ENCODE measurements at regions not wholly inside any gene's neighbourhood (a gene's known extent, or its start where the extent isn't known, plus 50 kb on each side); places are given as distances from the start of the nearest gene placed in this dataset.

DNA sequence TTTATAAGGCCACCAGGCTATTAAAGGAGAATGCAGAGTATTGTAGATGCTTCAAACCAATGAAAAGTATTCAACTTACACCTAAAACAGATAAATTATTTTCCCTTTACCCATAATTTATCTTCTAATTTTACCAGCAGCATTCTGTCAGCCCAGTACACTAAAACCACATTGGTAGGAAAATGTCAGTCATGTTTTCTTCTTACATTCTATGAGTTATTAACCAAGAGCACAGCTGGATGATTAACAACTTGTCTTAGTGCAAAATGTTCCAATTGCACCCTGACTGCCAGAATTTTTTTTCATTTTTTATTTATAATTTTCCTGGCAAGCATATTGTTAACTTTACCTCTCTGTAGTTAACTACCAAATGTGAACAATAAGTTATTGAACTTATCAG lies 79.0 kb upstream of the WDR75 start:
- no peaks in the 10 kb centered on the region for H4K20me1 ChIP-seq (ENCODE audit: insufficient read depth, low read length)
- H3K4me1 ChIP-seq (ENCODE audit: insufficient read depth, low read length), result peaks cover 12% of the 10 kb centered on the region
- TF ChIP-seq, protein P1, sequence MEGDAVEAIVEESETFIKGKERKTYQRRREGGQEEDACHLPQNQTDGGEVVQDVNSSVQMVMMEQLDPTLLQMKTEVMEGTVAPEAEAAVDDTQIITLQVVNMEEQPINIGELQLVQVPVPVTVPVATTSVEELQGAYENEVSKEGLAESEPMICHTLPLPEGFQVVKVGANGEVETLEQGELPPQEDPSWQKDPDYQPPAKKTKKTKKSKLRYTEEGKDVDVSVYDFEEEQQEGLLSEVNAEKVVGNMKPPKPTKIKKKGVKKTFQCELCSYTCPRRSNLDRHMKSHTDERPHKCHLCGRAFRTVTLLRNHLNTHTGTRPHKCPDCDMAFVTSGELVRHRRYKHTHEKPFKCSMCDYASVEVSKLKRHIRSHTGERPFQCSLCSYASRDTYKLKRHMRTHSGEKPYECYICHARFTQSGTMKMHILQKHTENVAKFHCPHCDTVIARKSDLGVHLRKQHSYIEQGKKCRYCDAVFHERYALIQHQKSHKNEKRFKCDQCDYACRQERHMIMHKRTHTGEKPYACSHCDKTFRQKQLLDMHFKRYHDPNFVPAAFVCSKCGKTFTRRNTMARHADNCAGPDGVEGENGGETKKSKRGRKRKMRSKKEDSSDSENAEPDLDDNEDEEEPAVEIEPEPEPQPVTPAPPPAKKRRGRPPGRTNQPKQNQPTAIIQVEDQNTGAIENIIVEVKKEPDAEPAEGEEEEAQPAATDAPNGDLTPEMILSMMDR (IDR thresholded peaks at IDR 0.05; ENCODE audit: extremely low read depth, low read depth, low read length), result no peak
- H3K27ac ChIP-seq (ENCODE audit: low read depth, low read length), result no peak overlapping the region
- DNase-seq (ENCODE audit: insufficient read length, low spot score, missing footprints), result no peak
- H3K4me2 ChIP-seq (ENCODE audit: insufficient read depth, low read length), result no peak overlapping the region
- H3K36me3 ChIP-seq (ENCODE audit: insufficient read depth, low read length), result no peaks in the 10 kb centered on the region
- no peak overlapping the region for H2AFZ ChIP-seq (ENCODE audit: low read length)
- no peaks in the 10 kb centered on the region for H3K9me3 ChIP-seq (ENCODE audit: low read depth, low read length)
- no peaks in the 10 kb centered on the region for H3K27me3 ChIP-seq (ENCODE audit: insufficient read depth, low read length)
- H3K79me2 ChIP-seq (ENCODE audit: insufficient read depth, low read length), result no peaks in the 10 kb centered on the region
- no peak overlapping the region for H3K4me3 ChIP-seq (ENCODE audit: insufficient read depth, low read length)

DNA sequence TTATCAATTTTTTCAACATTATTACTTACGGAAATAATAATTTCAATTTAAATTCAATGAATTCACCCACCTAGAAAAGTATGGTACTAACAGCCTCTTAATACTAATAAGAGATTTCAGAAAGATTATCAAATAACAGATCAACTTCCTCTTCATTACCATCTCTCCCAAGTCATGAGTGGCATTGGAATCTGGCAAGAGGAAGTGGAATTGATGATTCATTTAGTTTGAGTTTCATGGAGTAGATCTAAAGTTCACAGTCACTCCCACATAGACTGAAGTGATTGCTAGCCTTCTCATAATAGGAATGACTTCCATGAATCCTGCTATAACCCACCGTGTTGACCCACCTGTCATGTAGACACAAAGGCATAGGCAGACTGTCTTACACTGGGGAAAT lies 77.7 kb upstream of the WDR75 start:
- no peak for DNase-seq (ENCODE audit: insufficient read length, low spot score, missing footprints)

DNA sequence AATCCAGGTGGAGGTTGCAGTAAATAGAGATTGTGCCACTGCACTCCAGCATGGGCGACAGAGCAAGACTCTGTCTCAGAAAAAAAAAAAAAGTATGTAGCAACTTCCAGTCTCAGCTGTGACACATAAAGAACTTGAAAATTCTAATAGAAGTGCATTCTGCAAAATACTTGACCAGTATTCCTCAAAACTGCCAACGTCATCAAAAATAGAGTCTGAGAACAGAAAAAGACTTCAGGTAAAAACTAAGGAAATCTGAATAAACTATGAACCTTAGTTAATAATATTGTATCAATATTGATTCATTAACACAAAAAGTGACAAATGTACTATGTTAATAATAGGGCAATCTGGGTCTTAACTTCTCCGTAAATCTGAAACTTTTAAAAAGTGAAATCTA lies 76.7 kb upstream of the WDR75 start:
- Histone ChIP-seq H3K36me3 (ENCODE audit: insufficient read depth, low read length) (no peaks in the 10 kb centered on the region), H3K27me3 (ENCODE audit: insufficient read depth, low read length) (no peaks in the 10 kb centered on the region), H3K4me2 (ENCODE audit: insufficient read depth, low read length) (no peak overlapping the region), H3K79me2 (ENCODE audit: insufficient read depth, low read length) (no peaks in the 10 kb centered on the region), H3K4me3 (ENCODE audit: insufficient read depth, low read length) (no peak overlapping the region), H3K4me1 (ENCODE audit: insufficient read depth, low read length) (peaks cover 19% of the 10 kb centered on the region), H3K27ac (ENCODE audit: low read depth, low read length) (no peak overlapping the region), H2AFZ (ENCODE audit: low read length) (no peak overlapping the region), H4K20me1 (ENCODE audit: insufficient read depth, low read length) (no peaks in the 10 kb centered on the region), H3K9me3 (ENCODE audit: low read depth, low read length) (no peaks in the 10 kb centered on the region)
- DNase-seq (ENCODE audit: insufficient read length, low spot score, missing footprints), result no peak
- TF ChIP-seq, protein P1 (IDR thresholded peaks at IDR 0.05; ENCODE audit: extremely low read depth, low read depth, low read length), result no peak

More for the DNA sequence above, 77.7 kb upstream of the WDR75 start:
- TF ChIP-seq, protein P1 (IDR thresholded peaks at IDR 0.05; ENCODE audit: extremely low read depth, low read depth, low read length), result no peak
- Histone ChIP-seq H3K79me2 (ENCODE audit: insufficient read depth, low read length) (no peaks in the 10 kb centered on the region), H3K27me3 (ENCODE audit: insufficient read depth, low read length) (no peaks in the 10 kb centered on the region), H3K4me1 (ENCODE audit: insufficient read depth, low read length) (peaks cover 10% of the 10 kb centered on the region), H3K4me3 (ENCODE audit: insufficient read depth, low read length) (no peak overlapping the region), H2AFZ (ENCODE audit: low read length) (peak overlapping the region; percentile 1), H3K9me3 (ENCODE audit: low read depth, low read length) (no peaks in the 10 kb centered on the region), H4K20me1 (ENCODE audit: insufficient read depth, low read length) (no peaks in the 10 kb centered on the region), H3K4me2 (ENCODE audit: insufficient read depth, low read length) (no peak overlapping the region), H3K27ac (ENCODE audit: low read depth, low read length) (peak overlapping the region; percentile 17), H3K36me3 (ENCODE audit: insufficient read depth, low read length) (no peaks in the 10 kb centered on the region)

DNA sequence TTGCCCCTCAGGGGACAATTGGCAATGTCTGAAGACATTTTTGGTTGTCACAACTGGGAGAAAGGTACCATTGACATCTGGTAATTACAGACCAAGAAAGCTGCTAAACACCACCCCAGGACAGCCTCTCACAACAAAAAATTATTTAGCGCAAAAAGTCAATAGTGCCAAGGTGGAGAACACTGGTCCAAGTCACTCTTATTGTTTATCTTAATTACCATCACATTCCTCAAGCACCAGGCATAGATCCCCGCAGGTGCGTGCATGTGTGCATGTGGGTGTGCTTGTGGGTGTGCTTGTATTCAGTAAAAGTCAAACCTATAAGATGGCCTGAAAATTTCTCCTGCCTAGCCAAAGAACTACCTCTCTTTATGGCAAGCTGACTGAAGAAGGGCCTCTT lies 74.9 kb upstream of the WDR75 start:
- Histone ChIP-seq H3K4me3 (ENCODE audit: insufficient read depth, low read length) (no peak overlapping the region), H3K79me2 (ENCODE audit: insufficient read depth, low read length) (no peaks in the 10 kb centered on the region), H3K4me2 (ENCODE audit: insufficient read depth, low read length) (no peak overlapping the region), H3K4me1 (ENCODE audit: insufficient read depth, low read length) (peaks cover 36% of the 10 kb centered on the region), H3K9me3 (ENCODE audit: low read depth, low read length) (no peaks in the 10 kb centered on the region), H3K36me3 (ENCODE audit: insufficient read depth, low read length) (no peaks in the 10 kb centered on the region), H2AFZ (ENCODE audit: low read length) (no peak overlapping the region), H3K27me3 (ENCODE audit: insufficient read depth, low read length) (no peaks in the 10 kb centered on the region), H3K27ac (ENCODE audit: low read depth, low read length) (no peak overlapping the region), H4K20me1 (ENCODE audit: insufficient read depth, low read length) (no peaks in the 10 kb centered on the region)
- TF ChIP-seq, protein P1 (IDR thresholded peaks at IDR 0.05; ENCODE audit: extremely low read depth, low read depth, low read length), result no peak
- DNase-seq (ENCODE audit: insufficient read length, low spot score, missing footprints), result no peak
